Natural killer cell treated with Interleukin-12 subunit alpha and Interleukin-12 subunit beta and Interleukin-15 and Interleukin-18, amount 100 ng/mL, for 72 hours (primary cell): ENCODE measurements at regions not wholly inside any gene's neighbourhood (a gene's known extent, or its start where the extent isn't known, plus 50 kb on each side); places are given as distances from the start of the nearest gene placed in this dataset.

Experiments
- ATAC-seq, 2 donors: fragments of 150-1000 bp; cut with Tn5 transposase in 1 of 2; sonication (Bioruptor Pico), chemical (Tn5 transposase) in 1 of 2; 2 replicates each; pipeline ENCODE4 v1.10.0; 2021
- DNase-seq: peaks from one replicate; pipeline ENCODE4 v3.0.0; 2022; ENCODE audit warnings: low spot score
- H3K27ac Mint-ChIP-seq, 2 donors: 1 replicate in 1 of 2; 2 replicates in 1 of 2; pipeline ENCODE4 v1.8.0; 2022; ENCODE audit warnings: mixed read lengths in 2 of 2, mild to moderate bottlenecking in 1 of 2, moderate library complexity in 1 of 2
- H3K27me3 Mint-ChIP-seq, 2 donors: 1 replicate in 1 of 2; 2 replicates in 1 of 2; pipeline ENCODE4 v1.8.0; 2022; ENCODE audit warnings: mixed read lengths in 2 of 2
- H3K36me3 Mint-ChIP-seq: one replicate; pipeline ENCODE4 v1.8.0; 2022; ENCODE audit warnings: mixed read lengths
- H3K4me1 Mint-ChIP-seq, 2 donors: 1 replicate in 1 of 2; 2 replicates in 1 of 2; pipeline ENCODE4 v1.8.0; 2022; ENCODE audit warnings: low read depth in 2 of 2, mixed read lengths in 2 of 2, mild to moderate bottlenecking in 1 of 2
- H3K4me3 Mint-ChIP-seq: one replicate; pipeline ENCODE4 v1.8.0; 2022; ENCODE audit warnings: mixed read lengths
- H3K9me3 Mint-ChIP-seq: 2 replicates; pipeline ENCODE4 v1.8.0; 2022; ENCODE audit warnings: mixed read lengths

- no peaks in the 10 kb centered on the region for H3K36me3 Mint-ChIP-seq
- ATAC-seq (no peak), DNase-seq (no peak)
- peaks cover 19 to 29% of the 10 kb centered on the region in 2 donors for H3K27me3 Mint-ChIP-seq
- H3K4me3 Mint-ChIP-seq: no peak overlapping the region
- no peaks in the 10 kb centered on the region for H3K4me1 Mint-ChIP-seq
- no peaks in the 10 kb centered on the region for H3K9me3 Mint-ChIP-seq
- H3K27ac Mint-ChIP-seq: no peak overlapping the region
These were observed 54.5 kb upstream of the ARL14 start for GRCh38 chr3:160622263-160623045.

DNA sequence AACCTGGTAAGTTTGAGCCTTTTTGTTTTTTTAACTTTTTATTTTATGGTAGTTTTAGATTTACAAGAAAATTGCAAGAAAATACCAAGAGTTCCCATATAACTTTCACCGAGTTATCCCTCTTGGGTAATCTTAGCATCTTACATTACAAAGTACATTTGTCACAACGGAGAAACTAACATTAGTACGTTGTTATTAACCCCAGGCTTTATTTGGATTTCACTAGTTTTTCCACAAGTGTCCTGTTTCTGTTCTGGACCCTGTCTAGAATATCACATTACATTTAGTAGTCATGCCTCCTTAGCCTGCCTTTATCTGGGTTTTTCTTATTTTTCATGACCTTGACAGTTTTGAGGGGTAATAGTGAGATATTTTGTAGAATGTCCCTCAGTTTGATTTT is 53.5 kb upstream of the KPNA4 start:
- ATAC-seq (no peak), DNase-seq (no peak)
- Mint-ChIP-seq H3K9me3 (no peaks in the 10 kb centered on the region), H3K4me1 (no peaks in the 10 kb centered on the region), H3K4me3 (no peak overlapping the region), H3K36me3 (no peaks in the 10 kb centered on the region), H3K27me3 (peaks cover 22 to 32% of the 10 kb centered on the region in 2 donors), H3K27ac (no peak overlapping the region)

GRCh38 chr3:160618363-160618762 is 53.0 kb upstream of the KPNA4 start:
- Mint-ChIP-seq H3K4me3 (no peak overlapping the region), H3K36me3 (no peaks in the 10 kb centered on the region), H3K9me3 (no peaks in the 10 kb centered on the region), H3K27ac (no peak overlapping the region), H3K27me3 (peaks cover 25 to 37% of the 10 kb centered on the region in 2 donors), H3K4me1 (no peaks in the 10 kb centered on the region)
- DNase-seq (no peak), ATAC-seq (no peak)

DNA sequence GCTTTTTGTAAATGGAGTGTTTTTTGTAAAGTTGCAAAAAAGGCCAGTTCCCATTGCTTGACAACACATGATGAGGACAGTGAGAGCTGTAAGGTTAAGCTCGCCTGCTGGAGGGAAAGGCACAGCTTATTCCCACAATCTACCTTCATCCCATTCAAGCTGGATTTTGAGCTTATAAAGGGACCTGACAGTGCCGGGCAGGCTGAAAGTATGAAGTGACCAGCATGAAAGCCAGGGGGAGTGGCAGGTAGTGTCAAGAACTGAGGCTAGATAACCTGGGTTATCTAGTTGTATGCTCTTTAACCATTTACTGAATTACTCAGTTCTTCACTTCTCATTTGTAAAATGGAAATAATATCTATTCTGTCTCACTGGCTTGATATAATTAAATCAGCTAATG is 52.3 kb upstream of the KPNA4 start:
- Mint-ChIP-seq H3K27me3 (peaks cover 28 to 42% of the 10 kb centered on the region in 2 donors), H3K27ac (no peak overlapping the region), H3K9me3 (no peaks in the 10 kb centered on the region), H3K4me1 (no peaks in the 10 kb centered on the region), H3K36me3 (no peaks in the 10 kb centered on the region), H3K4me3 (no peak overlapping the region)
- DNase-seq (no peak), ATAC-seq (no peak)

GRCh38 chr3:160616716-160617115 is 51.3 kb upstream of the KPNA4 start:
- no peak for ATAC-seq
- Mint-ChIP-seq H3K4me1 (no peaks in the 10 kb centered on the region), H3K27ac (no peak overlapping the region), H3K4me3 (no peak overlapping the region), H3K27me3 (peaks cover 27 to 42% of the 10 kb centered on the region in 2 donors), H3K9me3 (no peaks in the 10 kb centered on the region), H3K36me3 (no peaks in the 10 kb centered on the region)
- no peak for DNase-seq

- H3K27ac Mint-ChIP-seq: no peak overlapping the region
- DNase-seq: no peak
- H3K9me3 Mint-ChIP-seq: no peaks in the 10 kb centered on the region
- H3K4me3 Mint-ChIP-seq: no peak overlapping the region
- H3K4me1 Mint-ChIP-seq: no peaks in the 10 kb centered on the region
- no peaks in the 10 kb centered on the region for H3K36me3 Mint-ChIP-seq
- peaks cover 28 to 42% of the 10 kb centered on the region in 2 donors for H3K27me3 Mint-ChIP-seq
- peak in 1 of 2 donors; percentile 24 for ATAC-seq
These were observed 50.9 kb upstream of the KPNA4 start for GRCh38 chr3:160616311-160616710.
